ENCODE measurements at regions not wholly inside any gene's neighbourhood (a gene's known extent, or its start where the extent isn't known, plus 50 kb on each side); places are given as distances from the start of the nearest gene placed in this dataset.

GRCh38 chr4:107351196-107351595, 315.1 kb upstream of the DKK2 start:
- TF ChIP-seq CTCF (IDR thresholded peaks at IDR 0.05) (no peak), EZH2 (IDR thresholded peaks at IDR 0.05; ENCODE audit: borderline replicate concordance, insufficient read depth, low read depth, low read length, poor library complexity, severe bottlenecking) (no peak)

Measured in B cell (primary cell).